Gastrocnemius medialis (tissue), 4 donors: ENCODE measurements at regions not wholly inside any gene's neighbourhood (a gene's known extent, or its start where the extent isn't known, plus 50 kb on each side); places are given as distances from the start of the nearest gene placed in this dataset.
"Not testable (repeated sequence)": the region's sequence is repeated elsewhere in the genome, so short reads cannot be mapped to it uniquely, and the experiment has no call there.

Source experiments
- ATAC-seq, 2 donors: fragments of 150-250 bp; one replicate each; pipeline ENCODE4 v1.9.1; 2016
- DNase-seq, 2 donors: peaks; one replicate each; pipeline ENCODE4 v3.0.0-alpha.2; 2019
- H3K27ac ChIP-seq, 4 donors: fragments of 200-600 bp; sonication (generic); 1 replicate in 1 of 4; 2 replicates in 3 of 4; pipeline ENCODE4 v1.5.1; 2016 to 2018; ENCODE audit warnings: mild to moderate bottlenecking in 2 of 4, moderate library complexity in 1 of 4
- H3K27me3 ChIP-seq, 3 donors: fragments of 200-600 bp; sonication (generic) in 2 of 3; 1 replicate in 1 of 3; 2 replicates in 2 of 3; pipeline versions ENCODE4 v1.5.1 to v1.6.0; 2016 to 2019; ENCODE audit warnings: mild to moderate bottlenecking in 1 of 3, moderate library complexity in 1 of 3
- H3K36me3 ChIP-seq, 2 donors: fragments of 200-600 bp; sonication (generic) in 1 of 2; one replicate each; pipeline ENCODE4 v1.5.1; 2017 to 2018
- H3K4me1 ChIP-seq, 2 donors: fragments of 200-600 bp; sonication (generic) in 1 of 2; one replicate each; pipeline ENCODE4 v1.5.1; 2016 to 2017; ENCODE audit warnings: mild to moderate bottlenecking in 2 of 2
- H3K4me3 ChIP-seq, 4 donors: fragments of 200-600 bp; sonication (generic) in 3 of 4; 1 replicate in 1 of 4; 2 replicates in 3 of 4; pipeline ENCODE4 v1.5.1; 2016 to 2019; ENCODE audit warnings: mild to moderate bottlenecking in 2 of 4
- H3K9me3 ChIP-seq, 3 donors: fragments of 200-600 bp; sonication (generic) in 2 of 3; 1 replicate in 1 of 3; 2 replicates in 2 of 3; pipeline ENCODE4 v1.5.1; 2016 to 2019
- POLR2A ChIP-seq, 2 donors: fragments of 450-650 bp; IDR thresholded peaks; one replicate each; pipeline ENCODE4 v1.6.1; 2017; ENCODE audit warnings: antibody characterized with exemption in 2 of 2, mild to moderate bottlenecking in 2 of 2, moderate library complexity in 2 of 2
- in situ Hi-C, 4 donors: fragments of 200-750 bp; cut with MboI; loops; one replicate each; pipeline versions ENCODE4 v1.15.0 to v1.8.0; 2017; ENCODE audit warnings: low sequenced_read_pairs in 4 of 4
- intact Hi-C: fragments of 100-400 bp; cut with DNase I; formaldehyde crosslinking; loops from one replicate; pipeline ENCODE4 v1.15.1; 2023; ENCODE audit warnings: low total_unique reads
- TF ChIP-seq, protein P1 (sequence below), 5 experiments: fragments of 450-650 bp in 3 of 5; fragments of 200-600 bp in 2 of 5; sonication (generic) in 2 of 5; IDR thresholded peaks in 4 of 5; conservative IDR thresholded peaks in 1 of 5; 1 replicate in 4 of 5; 2 replicates in 1 of 5; pipeline ENCODE4 v1.5.1; 2016 to 2019; ENCODE audit warnings: antibody characterized with exemption in 5 of 5, mild to moderate bottlenecking in 3 of 5, moderate library complexity in 3 of 5

DNA sequence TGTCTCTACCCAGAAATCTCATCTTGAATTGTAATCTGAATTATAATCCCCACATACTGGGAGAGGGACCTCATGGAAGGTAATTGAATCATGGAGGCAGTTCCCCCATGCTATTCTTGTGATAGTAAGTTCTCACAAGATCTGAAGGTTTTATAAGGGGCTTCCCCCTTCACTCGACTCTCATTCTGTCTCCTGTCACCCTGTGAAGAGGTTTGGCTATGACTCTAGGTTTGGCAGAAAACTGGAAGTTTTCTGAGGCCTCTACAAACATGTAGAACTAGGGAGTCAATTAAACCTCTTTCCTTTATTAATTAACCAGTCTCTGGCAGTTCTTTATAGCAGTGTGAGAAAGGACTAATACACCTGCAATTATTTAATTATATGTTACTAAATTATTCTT lies 125.2 kb upstream of the TGFBR2 start:
- Histone ChIP-seq H3K9me3 (no peaks in the 10 kb centered on the region), H3K4me1 (peaks cover 0 to 3% of the 10 kb centered on the region in 2 donors), H3K27me3 (no peaks in the 10 kb centered on the region), H3K36me3 (no peaks in the 10 kb centered on the region), H3K27ac (no peak overlapping the region), H3K4me3 (no peak overlapping the region)
- in situ Hi-C loops (no loop called here), intact Hi-C loops (no loop called here)
- DNase-seq (no peak), ATAC-seq (no peak)
- TF ChIP-seq, protein P1, sequence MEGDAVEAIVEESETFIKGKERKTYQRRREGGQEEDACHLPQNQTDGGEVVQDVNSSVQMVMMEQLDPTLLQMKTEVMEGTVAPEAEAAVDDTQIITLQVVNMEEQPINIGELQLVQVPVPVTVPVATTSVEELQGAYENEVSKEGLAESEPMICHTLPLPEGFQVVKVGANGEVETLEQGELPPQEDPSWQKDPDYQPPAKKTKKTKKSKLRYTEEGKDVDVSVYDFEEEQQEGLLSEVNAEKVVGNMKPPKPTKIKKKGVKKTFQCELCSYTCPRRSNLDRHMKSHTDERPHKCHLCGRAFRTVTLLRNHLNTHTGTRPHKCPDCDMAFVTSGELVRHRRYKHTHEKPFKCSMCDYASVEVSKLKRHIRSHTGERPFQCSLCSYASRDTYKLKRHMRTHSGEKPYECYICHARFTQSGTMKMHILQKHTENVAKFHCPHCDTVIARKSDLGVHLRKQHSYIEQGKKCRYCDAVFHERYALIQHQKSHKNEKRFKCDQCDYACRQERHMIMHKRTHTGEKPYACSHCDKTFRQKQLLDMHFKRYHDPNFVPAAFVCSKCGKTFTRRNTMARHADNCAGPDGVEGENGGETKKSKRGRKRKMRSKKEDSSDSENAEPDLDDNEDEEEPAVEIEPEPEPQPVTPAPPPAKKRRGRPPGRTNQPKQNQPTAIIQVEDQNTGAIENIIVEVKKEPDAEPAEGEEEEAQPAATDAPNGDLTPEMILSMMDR (IDR thresholded peaks at IDR 0.05 in 4 of 5, conservative IDR thresholded peaks at IDR 0.05 in 1 of 5) = no peak
- TF ChIP-seq POLR2A (IDR thresholded peaks at IDR 0.05) = no peak

DNA sequence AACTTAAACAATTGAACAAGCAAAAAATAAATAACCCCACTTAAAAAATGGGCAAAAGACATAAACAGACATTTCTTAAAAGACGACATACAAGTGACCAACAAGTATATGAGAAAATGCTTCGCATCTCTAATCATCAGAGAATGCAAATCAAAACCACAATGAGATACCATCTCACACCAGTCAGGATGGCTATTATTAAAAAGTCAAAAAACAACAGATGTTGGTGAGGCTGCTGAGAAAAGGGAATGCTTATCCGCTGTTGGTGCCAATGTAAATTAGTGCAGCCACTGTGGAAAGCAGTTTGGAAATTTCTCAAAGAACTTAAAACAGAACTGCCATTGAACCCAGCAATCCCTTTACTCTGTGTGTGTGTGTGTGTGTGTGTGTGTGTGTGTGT lies 122.2 kb upstream of the TGFBR2 start:
- H3K4me1 ChIP-seq, H3K36me3 ChIP-seq, DNase-seq, H3K27me3 ChIP-seq, ATAC-seq, H3K9me3 ChIP-seq, H3K27ac ChIP-seq, H3K4me3 ChIP-seq, in situ Hi-C loops, intact Hi-C loops: not testable (repeated sequence)

DNA sequence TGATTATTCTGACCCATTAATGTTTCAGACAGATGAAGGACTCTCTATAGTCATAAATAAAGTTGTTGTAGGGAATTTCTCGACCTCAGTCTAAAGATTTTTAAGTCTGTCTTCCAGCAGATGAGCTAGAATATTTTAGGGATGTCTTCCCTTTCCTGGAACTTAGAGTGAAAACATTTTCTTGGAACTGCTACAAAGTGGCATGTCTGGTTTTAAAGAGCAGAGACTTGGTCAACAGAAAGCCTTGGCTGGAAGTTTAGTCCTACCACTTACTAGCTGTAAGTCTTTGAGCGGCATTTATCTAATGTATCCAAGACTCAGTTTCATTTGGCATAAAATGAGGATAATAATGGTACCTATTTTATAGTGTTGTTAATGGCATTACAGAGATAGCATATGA lies 120.0 kb upstream of the TGFBR2 start:
- intact Hi-C loops (no loop called here), in situ Hi-C loops (no loop called here)
- no peaks in the 10 kb centered on the region for H3K36me3 ChIP-seq
- no peaks in the 10 kb centered on the region for H3K27me3 ChIP-seq
- ATAC-seq (no peak), DNase-seq (no peak)
- no peak overlapping the region for H3K27ac ChIP-seq
- H3K9me3 ChIP-seq = no peaks in the 10 kb centered on the region
- TF ChIP-seq, protein P1 (IDR thresholded peaks at IDR 0.05 in 4 of 5, conservative IDR thresholded peaks at IDR 0.05 in 1 of 5) = no peak
- TF ChIP-seq POLR2A (IDR thresholded peaks at IDR 0.05) = no peak
- H3K4me1 ChIP-seq = no peaks in the 10 kb centered on the region
- H3K4me3 ChIP-seq = no peak overlapping the region

DNA sequence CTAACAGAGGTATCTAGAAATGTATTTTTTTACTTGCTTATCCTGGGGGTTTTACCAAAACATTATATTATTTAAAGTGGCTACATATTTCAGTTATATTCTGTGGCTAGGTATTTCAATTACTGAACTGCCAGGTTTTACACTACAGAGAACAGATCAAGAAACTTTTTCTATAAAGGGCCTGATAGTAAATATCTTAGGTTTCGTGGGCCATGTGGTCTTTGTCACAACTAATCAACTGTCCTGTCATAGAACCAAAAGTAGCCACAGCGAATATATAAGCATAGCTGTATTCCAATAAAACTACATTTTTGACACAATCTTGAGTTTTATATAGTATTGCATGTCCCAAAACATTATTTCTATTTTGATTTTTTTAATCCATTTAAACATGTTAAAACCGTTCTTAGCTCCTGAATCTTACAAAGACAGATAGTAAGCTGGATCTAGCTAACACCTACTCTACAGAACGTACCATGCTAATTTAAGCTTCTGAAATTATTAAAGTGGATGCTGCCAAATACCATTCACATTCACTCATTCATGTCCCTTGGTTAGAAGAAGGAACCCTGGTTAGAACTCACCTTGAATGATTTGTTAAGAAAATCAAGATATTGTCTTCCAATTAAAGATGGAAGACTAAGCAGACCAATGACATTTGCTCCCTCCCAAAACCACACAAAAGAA lies 118.2 kb upstream of the TGFBR2 start:
- H3K27me3 ChIP-seq = no peaks in the 10 kb centered on the region
- TF ChIP-seq, protein P1 (IDR thresholded peaks at IDR 0.05 in 4 of 5, conservative IDR thresholded peaks at IDR 0.05 in 1 of 5) = no peak
- no peak for TF ChIP-seq POLR2A (IDR thresholded peaks at IDR 0.05)
- H3K4me1 ChIP-seq = no peaks in the 10 kb centered on the region
- no peaks in the 10 kb centered on the region for H3K9me3 ChIP-seq
- intact Hi-C loops = no loop called here
- no peak overlapping the region for H3K27ac ChIP-seq
- no peak for ATAC-seq
- in situ Hi-C loops = no loop called here
- no peak overlapping the region for H3K4me3 ChIP-seq
- no peaks in the 10 kb centered on the region for H3K36me3 ChIP-seq
- no peak for DNase-seq

DNA sequence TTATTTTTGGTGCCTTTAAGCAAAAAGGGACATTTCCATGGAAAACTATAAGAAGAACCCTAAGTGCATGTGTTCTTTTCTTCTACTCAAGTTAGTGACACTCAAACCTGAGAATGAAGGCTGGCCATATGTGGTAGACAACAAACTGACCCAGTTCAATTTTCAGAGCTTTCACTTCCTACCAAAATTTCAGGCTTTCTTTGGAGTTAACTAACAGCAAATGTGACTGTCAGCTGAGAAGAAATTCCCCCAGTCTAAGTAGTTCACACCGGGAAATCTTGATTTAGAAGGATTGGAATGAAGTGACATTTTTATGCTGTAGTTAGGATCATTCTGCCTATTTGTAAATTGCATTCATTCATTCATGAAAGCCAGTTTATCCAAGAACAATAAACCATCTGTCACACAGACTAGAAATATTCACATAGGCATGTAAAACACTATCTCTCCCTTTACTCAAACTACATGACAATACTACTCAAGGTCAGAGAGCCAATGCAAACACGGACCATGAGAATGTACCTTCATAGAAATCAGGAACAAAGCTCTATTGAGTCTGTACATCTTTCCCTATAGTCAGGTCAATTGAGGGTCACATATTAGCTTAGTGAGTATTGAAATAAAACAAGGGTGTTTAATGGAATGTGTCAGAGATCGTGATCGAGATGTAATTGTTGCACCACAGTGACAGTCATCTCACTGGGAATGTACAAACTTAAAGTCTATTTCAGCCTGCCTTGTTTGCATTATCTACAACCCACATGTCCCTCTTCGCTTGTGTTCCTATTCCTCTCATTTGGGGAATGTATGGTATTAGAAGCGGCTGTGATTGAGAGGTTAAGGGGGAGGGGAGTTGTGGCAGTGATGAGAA lies 113.8 kb upstream of the TGFBR2 start:
- Histone ChIP-seq H3K27me3 (no peaks in the 10 kb centered on the region), H3K36me3 (no peaks in the 10 kb centered on the region), H3K27ac (peak overlapping the region in 1 of 4 donors; percentile 66), H3K4me1 (peaks cover 17 to 26% of the 10 kb centered on the region in 2 donors), H3K4me3 (no peak overlapping the region), H3K9me3 (no peaks in the 10 kb centered on the region)
- no peak for ATAC-seq
- in situ Hi-C loops = no loop called here
- intact Hi-C loops = no loop called here
- TF ChIP-seq, protein P1 (IDR thresholded peaks at IDR 0.05 in 4 of 5, conservative IDR thresholded peaks at IDR 0.05 in 1 of 5) = no peak
- no peak for TF ChIP-seq POLR2A (IDR thresholded peaks at IDR 0.05)
- no peak for DNase-seq
